ENCODE measurements at regions not wholly inside any gene's neighbourhood (a gene's known extent, or its start where the extent isn't known, plus 50 kb on each side); places are given as distances from the start of the nearest gene placed in this dataset.

DNA sequence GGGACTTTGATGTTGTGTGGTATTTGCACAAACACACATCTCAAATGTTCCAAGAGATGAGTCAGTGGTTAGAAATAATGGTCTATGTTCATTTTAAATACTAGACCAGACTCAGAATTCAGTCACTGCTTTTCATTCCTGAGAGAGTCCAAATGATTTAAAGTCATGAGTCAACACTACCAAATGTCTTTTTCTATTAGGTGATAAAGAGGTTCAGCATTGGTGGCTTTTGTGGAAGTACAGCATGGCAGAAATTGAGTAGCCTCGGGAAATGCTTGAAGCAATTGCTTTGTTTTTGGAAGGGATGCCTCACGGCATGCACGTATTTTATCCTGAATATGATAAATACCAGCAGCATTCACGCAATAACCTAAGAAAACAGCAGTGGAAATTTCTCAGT lies 115.7 kb downstream of the DIO2 start (continued):
- TF ChIP-seq ZNF407 (IDR thresholded peaks at IDR 0.05; ENCODE audit: low read depth) (no peak), NR2F6 (CRISPR knock-in tag; IDR thresholded peaks at IDR 0.05) (no peak), HOMEZ (CRISPR knock-in tag; IDR thresholded peaks at IDR 0.05) (no peak), FOXK2 (conservative IDR thresholded peaks at IDR 0.05 in 1 of 2, IDR thresholded peaks at IDR 0.05 in 1 of 2; ENCODE audit: low read depth in 2 of 2) (no peak), SRSF9 (IDR thresholded peaks at IDR 0.05; ENCODE audit: borderline replicate concordance, low read depth, low read length) (no peak)
- TF ChIP-seq, protein P1, sequence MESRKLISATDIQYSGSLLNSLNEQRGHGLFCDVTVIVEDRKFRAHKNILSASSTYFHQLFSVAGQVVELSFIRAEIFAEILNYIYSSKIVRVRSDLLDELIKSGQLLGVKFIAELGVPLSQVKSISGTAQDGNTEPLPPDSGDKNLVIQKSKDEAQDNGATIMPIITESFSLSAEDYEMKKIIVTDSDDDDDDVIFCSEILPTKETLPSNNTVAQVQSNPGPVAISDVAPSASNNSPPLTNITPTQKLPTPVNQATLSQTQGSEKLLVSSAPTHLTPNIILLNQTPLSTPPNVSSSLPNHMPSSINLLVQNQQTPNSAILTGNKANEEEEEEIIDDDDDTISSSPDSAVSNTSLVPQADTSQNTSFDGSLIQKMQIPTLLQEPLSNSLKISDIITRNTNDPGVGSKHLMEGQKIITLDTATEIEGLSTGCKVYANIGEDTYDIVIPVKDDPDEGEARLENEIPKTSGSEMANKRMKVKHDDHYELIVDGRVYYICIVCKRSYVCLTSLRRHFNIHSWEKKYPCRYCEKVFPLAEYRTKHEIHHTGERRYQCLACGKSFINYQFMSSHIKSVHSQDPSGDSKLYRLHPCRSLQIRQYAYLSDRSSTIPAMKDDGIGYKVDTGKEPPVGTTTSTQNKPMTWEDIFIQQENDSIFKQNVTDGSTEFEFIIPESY (CRISPR knock-in tag; IDR thresholded peaks at IDR 0.05) = no peak
- TF ChIP-seq, protein P2, sequence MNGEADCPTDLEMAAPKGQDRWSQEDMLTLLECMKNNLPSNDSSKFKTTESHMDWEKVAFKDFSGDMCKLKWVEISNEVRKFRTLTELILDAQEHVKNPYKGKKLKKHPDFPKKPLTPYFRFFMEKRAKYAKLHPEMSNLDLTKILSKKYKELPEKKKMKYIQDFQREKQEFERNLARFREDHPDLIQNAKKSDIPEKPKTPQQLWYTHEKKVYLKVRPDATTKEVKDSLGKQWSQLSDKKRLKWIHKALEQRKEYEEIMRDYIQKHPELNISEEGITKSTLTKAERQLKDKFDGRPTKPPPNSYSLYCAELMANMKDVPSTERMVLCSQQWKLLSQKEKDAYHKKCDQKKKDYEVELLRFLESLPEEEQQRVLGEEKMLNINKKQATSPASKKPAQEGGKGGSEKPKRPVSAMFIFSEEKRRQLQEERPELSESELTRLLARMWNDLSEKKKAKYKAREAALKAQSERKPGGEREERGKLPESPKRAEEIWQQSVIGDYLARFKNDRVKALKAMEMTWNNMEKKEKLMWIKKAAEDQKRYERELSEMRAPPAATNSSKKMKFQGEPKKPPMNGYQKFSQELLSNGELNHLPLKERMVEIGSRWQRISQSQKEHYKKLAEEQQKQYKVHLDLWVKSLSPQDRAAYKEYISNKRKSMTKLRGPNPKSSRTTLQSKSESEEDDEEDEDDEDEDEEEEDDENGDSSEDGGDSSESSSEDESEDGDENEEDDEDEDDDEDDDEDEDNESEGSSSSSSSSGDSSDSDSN (IDR thresholded peaks at IDR 0.05; ENCODE audit: borderline replicate concordance in 1 of 2, low read depth in 2 of 2, low read length in 2 of 2) = no peak
